Mesenteric fat pad (tissue), 1 donor: ENCODE measurements at regions not wholly inside any gene's neighbourhood (a gene's known extent, or its start where the extent isn't known, plus 50 kb on each side); places are given as distances from the start of the nearest gene placed in this dataset.

Source experiments
- DNase-seq: peaks from one replicate; pipeline ENCODE4 v3.0.0-alpha.2; 2020; ENCODE audit warnings: low spot score
- donor health status: DM: yes; HTN: yes; CAD: no.

DNA sequence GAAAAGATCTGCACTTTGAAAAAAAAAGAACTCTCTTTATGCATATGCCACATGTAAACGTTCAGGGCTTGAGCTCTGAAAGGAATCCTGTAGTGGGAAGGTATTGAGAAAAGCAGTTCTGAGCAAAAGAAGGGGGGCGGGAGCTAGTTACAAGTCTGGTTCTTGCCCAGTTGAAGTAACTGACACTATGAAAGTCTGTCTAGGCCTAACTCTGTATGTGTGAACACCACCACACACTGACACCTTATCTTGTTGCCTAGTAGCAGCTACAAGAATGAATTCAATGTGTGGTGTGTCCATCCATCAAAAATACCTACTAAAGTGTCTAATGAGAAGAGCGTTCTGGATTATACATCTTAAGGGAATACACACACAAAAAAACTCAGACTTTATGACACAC lies 820.6 kb downstream of the DIAPH3 start:
- DNase-seq = no peak

- DNase-seq = no peak
These were observed 819.5 kb downstream of the DIAPH3 start for GRCh38 chr13:59343993-59344822.

DNA sequence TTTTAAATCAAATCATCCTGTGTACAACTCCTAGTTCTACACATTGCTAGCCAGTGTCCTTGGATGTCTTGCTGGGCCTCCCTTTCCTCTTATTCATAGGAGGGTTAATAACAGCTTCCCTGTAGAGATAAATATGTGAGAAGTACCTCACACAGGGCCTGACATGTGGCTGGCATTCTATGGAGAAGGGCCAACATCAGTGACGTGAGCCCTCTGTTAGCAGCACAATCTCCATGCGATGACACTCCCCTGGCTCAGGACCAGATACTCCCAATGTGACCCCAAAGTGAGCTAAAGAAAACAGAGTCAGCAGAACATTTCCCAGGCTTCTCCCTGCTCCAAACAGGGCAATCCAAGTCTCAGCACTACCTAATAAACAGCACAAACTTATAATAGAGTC lies 818.4 kb downstream of the DIAPH3 start:
- DNase-seq = no peak

DNA sequence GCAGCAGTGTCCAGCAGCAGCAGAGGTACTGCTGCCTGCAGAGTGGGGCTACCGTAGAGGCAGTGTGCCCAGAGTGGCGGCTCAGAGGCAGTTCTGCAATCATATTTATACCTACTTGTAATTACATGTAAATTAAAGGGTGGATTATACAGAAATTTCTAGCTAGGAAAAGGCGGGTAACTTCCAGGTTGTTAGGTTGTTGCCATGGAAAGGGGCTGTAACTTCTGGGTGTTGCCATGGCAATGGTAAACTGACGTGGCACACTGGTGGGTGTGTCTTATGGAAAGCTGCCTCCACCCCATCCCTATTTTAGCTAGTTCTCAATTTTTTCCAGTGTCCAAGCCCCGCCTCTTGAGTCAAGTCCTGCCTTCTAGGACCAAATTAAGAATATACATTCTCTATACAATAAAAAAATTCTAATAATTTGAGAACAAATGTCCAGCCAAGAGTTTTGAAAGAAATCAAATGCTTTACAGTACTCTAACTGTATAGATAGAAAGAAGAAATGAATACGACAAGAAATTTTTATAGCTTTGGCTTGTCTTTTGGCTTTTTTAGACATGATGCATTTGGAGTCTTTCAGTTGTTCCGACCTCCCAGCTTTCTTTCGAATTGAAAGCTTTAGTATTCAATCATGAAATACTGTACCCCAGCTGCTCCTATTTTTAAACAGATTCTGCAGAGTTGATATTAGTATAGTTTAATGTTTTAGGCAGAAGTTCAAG lies 816.6 kb downstream of the DIAPH3 start:
- DNase-seq = no peak

- DNase-seq = no peak
These were observed 815.1 kb downstream of the DIAPH3 start for GRCh38 chr13:59348617-59349016.

GRCh38 chr13:59352600-59352999 lies 811.1 kb downstream of the DIAPH3 start:
- DNase-seq = no peak

- no peak for DNase-seq
These were observed 808.9 kb downstream of the DIAPH3 start for GRCh38 chr13:59354665-59355369.

DNA sequence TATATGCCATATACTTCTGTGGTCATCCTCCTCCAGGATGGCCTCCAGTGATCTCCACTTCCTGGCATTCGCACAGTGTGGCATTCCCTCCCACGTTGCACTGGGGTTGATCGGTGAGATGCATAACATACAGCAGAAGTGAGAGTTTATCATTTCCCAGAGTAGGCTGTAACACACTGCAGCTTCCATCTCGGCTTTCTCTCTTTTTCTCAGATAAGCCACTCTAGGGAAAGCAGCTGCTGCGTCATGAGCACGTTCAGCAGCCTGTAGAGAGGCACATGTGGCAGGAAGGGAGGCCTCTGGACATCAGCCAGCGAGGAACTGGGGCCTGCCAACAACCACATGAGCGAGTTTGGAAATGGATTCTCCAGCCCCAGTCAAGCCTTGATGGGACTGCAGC lies 807.1 kb downstream of the DIAPH3 start:
- no peak for DNase-seq

GRCh38 chr13:59358014-59358413 lies 805.7 kb downstream of the DIAPH3 start:
- DNase-seq = no peak

DNA sequence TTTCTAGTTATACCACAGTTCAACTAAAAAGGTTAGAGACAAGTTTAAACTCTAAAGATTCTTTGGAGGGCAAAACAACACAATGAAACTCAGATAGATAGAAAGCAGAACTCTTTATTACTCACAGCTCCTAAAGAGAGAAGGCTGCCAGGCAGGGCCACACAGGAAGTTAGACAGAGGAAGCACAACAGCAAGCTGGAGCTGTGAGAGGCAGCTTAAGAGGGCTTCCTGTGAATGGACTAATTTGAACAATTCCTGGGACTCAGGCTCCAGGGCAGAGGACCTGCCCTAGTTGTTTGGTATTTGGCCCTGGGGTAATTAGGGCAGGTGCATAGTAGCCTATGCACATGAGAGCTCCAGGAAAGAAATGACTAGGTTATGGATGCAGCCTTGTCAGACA lies 803.6 kb downstream of the DIAPH3 start:
- DNase-seq = no peak

GRCh38 chr13:59360916-59361315 lies 802.8 kb downstream of the DIAPH3 start:
- DNase-seq = no peak

- no peak for DNase-seq
These were observed 800.4 kb downstream of the DIAPH3 start for GRCh38 chr13:59363313-59363712.

DNA sequence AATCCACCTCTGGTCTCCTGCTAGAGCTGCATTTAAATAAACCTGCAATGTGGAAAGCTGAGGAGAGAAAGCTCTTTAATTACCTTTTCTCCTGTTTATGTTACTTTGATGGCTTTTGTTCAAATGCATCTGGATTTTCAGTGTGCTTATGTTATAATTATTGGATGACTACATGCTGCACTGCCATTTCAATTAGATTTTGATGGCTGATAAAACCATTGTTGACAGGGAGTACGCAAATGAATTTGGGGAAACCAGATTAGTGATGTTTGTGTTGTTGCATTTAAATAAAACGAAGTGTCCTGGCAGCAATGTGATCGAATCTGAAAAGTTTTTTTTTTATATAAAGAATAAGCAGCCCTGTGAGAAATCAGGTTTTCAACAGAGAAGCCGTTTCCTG lies 799.8 kb downstream of the DIAPH3 start:
- no peak for DNase-seq

- no peak for DNase-seq
These were observed 799.1 kb downstream of the DIAPH3 start for GRCh38 chr13:59364641-59365085.

- no peak for DNase-seq
These were observed 796.3 kb downstream of the DIAPH3 start for GRCh38 chr13:59367467-59367866.

DNA sequence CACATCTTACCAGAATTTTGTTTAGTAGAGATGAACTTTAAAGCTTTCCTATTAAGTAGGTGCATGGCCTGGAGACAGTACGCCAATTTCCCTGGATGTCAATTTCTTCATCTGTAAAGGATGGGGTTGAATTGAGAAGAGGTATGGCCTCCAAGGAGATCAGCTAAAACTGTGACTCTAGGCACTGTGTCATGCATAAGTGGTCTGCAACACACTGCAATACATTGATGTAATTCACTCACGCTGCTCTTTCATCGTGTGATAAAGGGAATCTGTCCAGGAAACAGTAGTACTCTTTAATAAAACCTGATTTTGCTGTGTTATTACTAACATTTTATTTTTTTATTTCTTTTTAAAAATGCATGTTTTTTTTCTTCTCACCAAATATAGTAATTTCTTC lies 795.8 kb downstream of the DIAPH3 start:
- no peak for DNase-seq

GRCh38 chr13:59368693-59369092 lies 795.0 kb downstream of the DIAPH3 start:
- DNase-seq = no peak

GRCh38 chr13:59371229-59371628 lies 792.5 kb downstream of the DIAPH3 start:
- no peak for DNase-seq

- DNase-seq = no peak
These were observed 790.4 kb downstream of the DIAPH3 start for GRCh38 chr13:59373341-59373740.

DNA sequence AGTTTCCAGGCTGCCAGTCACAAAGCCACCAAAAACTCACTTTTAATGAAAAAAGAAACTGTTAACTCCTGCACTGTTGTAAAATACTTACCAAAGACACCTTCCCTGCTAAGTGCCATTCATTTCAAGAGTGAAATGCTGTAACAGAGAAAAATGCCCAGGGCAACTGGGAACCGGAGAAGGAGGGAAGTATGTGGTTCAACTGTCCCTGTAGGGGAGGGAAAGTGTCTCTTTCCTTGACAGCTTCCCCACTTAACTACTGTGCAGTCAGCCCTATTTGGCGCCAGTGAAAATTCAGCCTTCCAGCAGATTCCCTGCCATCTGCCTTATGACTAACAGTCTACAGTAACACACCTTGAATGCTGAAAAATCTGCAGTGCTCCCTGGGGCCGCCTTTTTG lies 789.0 kb downstream of the DIAPH3 start:
- DNase-seq = no peak

GRCh38 chr13:59384154-59384553 lies 779.6 kb downstream of the DIAPH3 start:
- no peak for DNase-seq

GRCh38 chr13:59391696-59392095 lies 772.0 kb downstream of the DIAPH3 start:
- no peak for DNase-seq
